GM19395 (cell line): ENCODE measurements at regions not wholly inside any gene's neighbourhood (a gene's known extent, or its start where the extent isn't known, plus 50 kb on each side); places are given as distances from the start of the nearest gene placed in this dataset.
"Not testable (repeated sequence)": the region's sequence is repeated elsewhere in the genome, so short reads cannot be mapped to it uniquely, and the experiment has no call there.

Source experiments
- ATAC-seq: cut with Tn5 transposase; IDR thresholded peaks from one replicate; pipeline ENCODE4 v1.9.1; 2021; ENCODE audit warnings: mild to moderate bottlenecking, moderate library complexity; ENCODE audit not compliant: unreplicated experiment

GRCh38 chr18:22563164-22563583 is 145.5 kb upstream of the CTAGE1 start:
- ATAC-seq: peak; percentile 75

- no peak for ATAC-seq
Observed at GRCh38 chr18:22564036-22564435, 146.3 kb upstream of the CTAGE1 start.

- ATAC-seq: no peak
Observed at GRCh38 chr18:22566703-22567420, 149.1 kb upstream of the CTAGE1 start.

GRCh38 chr18:22567794-22568193 is 150.1 kb upstream of the CTAGE1 start:
- ATAC-seq: no peak

- ATAC-seq: no peak
Observed at GRCh38 chr18:22570492-22570891, 152.8 kb upstream of the CTAGE1 start.

GRCh38 chr18:22572341-22572740 is 154.6 kb upstream of the CTAGE1 start:
- no peak for ATAC-seq

- ATAC-seq: no peak
Observed at GRCh38 chr18:22579271-22579670, 161.6 kb upstream of the CTAGE1 start.

GRCh38 chr18:22585333-22585732 is 167.6 kb upstream of the CTAGE1 start:
- no peak for ATAC-seq

GRCh38 chr18:22585821-22586220 is 168.1 kb upstream of the CTAGE1 start:
- ATAC-seq: no peak

- ATAC-seq: no peak
Observed at GRCh38 chr18:22591222-22591621, 173.5 kb upstream of the CTAGE1 start.

GRCh38 chr18:22594155-22594690 is 176.5 kb upstream of the CTAGE1 start:
- no peak for ATAC-seq

- no peak for ATAC-seq
Observed at GRCh38 chr18:22601481-22601880, 183.8 kb upstream of the CTAGE1 start.

GRCh38 chr18:22602456-22602855 is 184.7 kb upstream of the CTAGE1 start:
- not testable (repeated sequence) for ATAC-seq

- ATAC-seq: no peak
Observed at GRCh38 chr18:22603902-22604301, 186.2 kb upstream of the CTAGE1 start.

- ATAC-seq: no peak
Observed at GRCh38 chr18:22604390-22604985, 186.8 kb upstream of the CTAGE1 start.

- ATAC-seq: no peak
Observed at GRCh38 chr18:22604986-22605421, 187.3 kb upstream of the CTAGE1 start.

- ATAC-seq: no peak
Observed at GRCh38 chr18:22605736-22606135, 188.0 kb upstream of the CTAGE1 start.

GRCh38 chr18:22606563-22607283 is 189.0 kb upstream of the CTAGE1 start:
- ATAC-seq: no peak

- ATAC-seq: no peak
Observed at GRCh38 chr18:22607284-22607635, 189.5 kb upstream of the CTAGE1 start.

GRCh38 chr18:22608847-22609246 is 191.1 kb upstream of the CTAGE1 start:
- no peak for ATAC-seq

- no peak for ATAC-seq
Observed at GRCh38 chr18:22609642-22610041, 191.9 kb upstream of the CTAGE1 start.
